HepG2 (cell line): ENCODE measurements at regions not wholly inside any gene's neighbourhood (a gene's known extent, or its start where the extent isn't known, plus 50 kb on each side); places are given as distances from the start of the nearest gene placed in this dataset.

Experiments
- ATAC-seq: fragments of 200-7000 bp; cut with Tn5 transposase; 3 replicates; pipeline ENCODE4 v1.9.1; 2020; ENCODE audit warnings: mild to moderate bottlenecking, moderate library complexity
- BruUV-seq: library from RNA; stranded (reverse); fragments of 400-500 nt; replicated peaks from 2 replicates; lab custom pipeline; 2021; lab: Mats Ljungman, UMichigan
- CTCF ChIA-PET: fragments of 300-600 bp; formaldehyde crosslinking; extraction: SDS; loops from one replicate; lab custom pipeline; 2021; ENCODE audit warnings: low total read pairs, inconsistent platforms, low intra/inter-chr PET ratio; lab: Yijun Ruan, JAX
- POLR2A ChIA-PET: fragments of 350-600 bp; sonication (Branson Sonifier 250); formaldehyde crosslinking; loops from one replicate; lab custom pipeline; 2020; ENCODE audit warnings: antibody characterized with exemption, inconsistent platforms; lab: Yijun Ruan, JAX
- DNase-seq: peaks from one replicate; pipeline ENCODE4 v3.0.0-alpha.2; 2015; ENCODE audit warnings: low spot score
- FAIRE-seq: peaks from 3 replicates; lab custom pipeline; 2011; peaks lifted over from hg19 to GRCh38; lab: Jason Lieb, UNC
- H2AFZ ChIP-seq: one replicate; pipeline ENCODE4 v1.6.1; 2011; ENCODE audit warnings: low read length, inconsistent platforms
- H3K27ac ChIP-seq: fragments of 300-600 bp; 3 replicates; pipeline ENCODE4 v1.8.0; 2011; ENCODE audit warnings: mixed run types, mild to moderate bottlenecking, mixed read lengths, low read length, inconsistent platforms; ENCODE audit not compliant: insufficient read depth; ENCODE audit errors: extremely low read length
- H3K27me3 ChIP-seq, 2 experiments: fragments of 200-600 bp in 1 of 2; 2 replicates in 1 of 2; 3 replicates in 1 of 2; pipeline versions ENCODE4 v1.6.0 to v1.8.0; 2011; ENCODE audit warnings: low read length in 2 of 2, mild to moderate bottlenecking in 2 of 2, moderate library complexity in 2 of 2, inconsistent platforms in 1 of 2; ENCODE audit not compliant: insufficient read depth in 2 of 2, control insufficient read depth in 1 of 2
- H3K36me3 ChIP-seq, 2 experiments: fragments of 200-600 bp in 1 of 2; replicated peaks in 1 of 2; 2 replicates in 1 of 2; 3 replicates in 1 of 2; pipeline versions ENCODE4 v1.5.1 to v1.8.0; 2011; ENCODE audit warnings: low read length in 2 of 2, inconsistent platforms in 1 of 2; ENCODE audit not compliant: insufficient read depth in 2 of 2, control insufficient read depth in 1 of 2
- H3K4me1 ChIP-seq: 2 replicates; pipeline ENCODE4 v1.5.1; 2012; ENCODE audit warnings: low read length, inconsistent platforms; ENCODE audit not compliant: insufficient read depth
- H3K4me2 ChIP-seq: 2 replicates; pipeline ENCODE4 v1.6.0; 2011; ENCODE audit warnings: low read depth, low read length, inconsistent platforms
- H3K4me3 ChIP-seq, 3 experiments: fragments of 200-600 bp in 1 of 3; sonication (generic), shearing (Covaris generic) in 1 of 3; replicated peaks in 1 of 3; 2 replicates each; pipeline ENCODE4 v1.5.1; 2011 to 2016; ENCODE audit warnings: low read length in 3 of 3, inconsistent platforms in 2 of 3, low read depth in 2 of 3, mild to moderate bottlenecking in 2 of 3, control low read depth in 1 of 3, mixed read lengths in 1 of 3; ENCODE audit not compliant: insufficient read depth in 1 of 3
- H3K79me2 ChIP-seq: one replicate; pipeline ENCODE4 v1.6.1; 2011; ENCODE audit warnings: low read length, inconsistent platforms; ENCODE audit not compliant: insufficient read depth
- H3K9ac ChIP-seq: 2 replicates; pipeline ENCODE4 v1.6.0; 2011; ENCODE audit warnings: mild to moderate bottlenecking, low read depth, low read length, inconsistent platforms; ENCODE audit not compliant: insufficient read depth
- H3K9me3 ChIP-seq: 2 replicates; pipeline ENCODE4 v1.5.1; 2012; ENCODE audit warnings: mild to moderate bottlenecking, low read length
- H4K20me1 ChIP-seq: 2 replicates; pipeline ENCODE4 v1.6.0; 2011; ENCODE audit warnings: inconsistent platforms, mild to moderate bottlenecking, low read length, moderate library complexity; ENCODE audit not compliant: insufficient read depth
- ATM ChIP-seq: fragments of 450-650 bp; IDR thresholded peaks from 2 replicates; pipeline ENCODE4 v1.7.1; 2017; ENCODE audit warnings: mild to moderate bottlenecking, borderline replicate concordance
- BCL3 ChIP-seq: sonication (generic); formaldehyde crosslinking; IDR thresholded peaks from 2 replicates; pipeline ENCODE4 v1.5.1; 2020; ENCODE audit warnings: mild to moderate bottlenecking, missing genetic modification reagents, moderate library complexity
- EZH2 ChIP-seq: conservative IDR thresholded peaks from 2 replicates; pipeline ENCODE4 v1.6.1; 2012; ENCODE audit warnings: mild to moderate bottlenecking, low read depth, low read length, moderate library complexity
- GTF3A ChIP-seq: sonication (generic); formaldehyde crosslinking; conservative IDR thresholded peaks from 2 replicates; pipeline ENCODE4 v1.4.0; 2020; ENCODE audit warnings: mild to moderate bottlenecking, missing genetic modification reagents
- KIAA2018 ChIP-seq: sonication (generic); formaldehyde crosslinking; IDR thresholded peaks from 2 replicates; pipeline ENCODE4 v1.5.0; 2020; ENCODE audit warnings: mild to moderate bottlenecking, missing genetic modification reagents, borderline replicate concordance
- MBD4 ChIP-seq: IDR thresholded peaks from 2 replicates; pipeline ENCODE4 v1.6.1; 2012; ENCODE audit warnings: low read length, inconsistent platforms, borderline replicate concordance
- SALL1 ChIP-seq: sonication (generic); formaldehyde crosslinking; IDR thresholded peaks from 2 replicates; pipeline ENCODE4 v1.8.0; 2022; ENCODE audit warnings: mild to moderate bottlenecking, missing genetic modification reagents
- SP4 ChIP-seq: sonication (generic); formaldehyde crosslinking; IDR thresholded peaks from 2 replicates; pipeline ENCODE4 v1.8.1; 2023; ENCODE audit warnings: mild to moderate bottlenecking, missing genetic modification reagents
- SRSF9 ChIP-seq: fragments of 200-400 bp; formaldehyde crosslinking; IDR thresholded peaks from 2 replicates; pipeline ENCODE4 v1.6.1; 2018; ENCODE audit warnings: borderline replicate concordance, mild to moderate bottlenecking, low read depth, low read length; ENCODE audit not compliant: insufficient read depth, poor library complexity, severe bottlenecking
- ZNF274 ChIP-seq: sonication (generic); formaldehyde crosslinking; IDR thresholded peaks from 2 replicates; pipeline ENCODE4 v1.5.1; 2020; ENCODE audit warnings: mild to moderate bottlenecking, missing genetic modification reagents
- ZNF557 ChIP-seq: sonication (generic); formaldehyde crosslinking; IDR thresholded peaks from 2 replicates; pipeline ENCODE4 v1.4.0; 2020; ENCODE audit warnings: missing genetic modification reagents
- WGBS: methylation state at CpG from one replicate; pipeline ENCODE4 v1.1.6; 2017; ENCODE audit warnings: low lambda C conversion rate; 5-methylcytosine and 5-hydroxymethylcytosine counted together
- in situ Hi-C: cut with HindIII; loops from 2 replicates; pipeline ENCODE4 v1.10.0; 2017; ENCODE audit warnings: low pct_unique_long_range_greater_than_20kb; ENCODE audit not compliant: extremely low pct_ligation_motif_present
- intact Hi-C: fragments of 100-400 bp; cut with micrococcal nuclease; formaldehyde crosslinking; loops from one replicate; pipeline ENCODE4 v1.10.0; 2022; ENCODE audit not compliant: unreplicated experiment

- TF ChIP-seq ZNF557 (no peak), SRSF9 (no peak)
Observed at GRCh38 chr7:94064541-94065191, 60.5 kb upstream of the BET1 start (continued).

- H3K4me1 ChIP-seq, result no peaks in the 10 kb centered on the region
Observed at GRCh38 chr7:94067047-94067446, 62.9 kb upstream of the BET1 start.

More at GRCh38 chr7:94067047-94067446, 62.9 kb upstream of the BET1 start:
- ChIA-PET POLR2A (no interaction called here), CTCF (no interaction called here)
- FAIRE-seq (no peak), ATAC-seq (no peak), DNase-seq (no peak)
- no TSS peak for BruUV-seq
- no peaks in the 10 kb centered on the region for H3K36me3 ChIP-seq
- H3K9ac ChIP-seq, result no peak overlapping the region
- no peak overlapping the region for H3K4me2 ChIP-seq
- H4K20me1 ChIP-seq, result no peaks in the 10 kb centered on the region
- intact Hi-C loops, result no loop called here
- H3K9me3 ChIP-seq, result no peaks in the 10 kb centered on the region
- TF ChIP-seq GTF3A (CRISPR knock-in tag), result no peak
- no peak for TF ChIP-seq ZNF274
- no peak for TF ChIP-seq EZH2
- TF ChIP-seq KIAA2018, result no peak
- no peak for TF ChIP-seq BCL3 (CRISPR knock-in tag)
- no peak for TF ChIP-seq MBD4
- TF ChIP-seq ATM, result no peak
- no peak for TF ChIP-seq SALL1 (CRISPR knock-in tag)
- no peak for TF ChIP-seq SP4 (CRISPR knock-in tag)
- no peaks in the 10 kb centered on the region for H3K27me3 ChIP-seq
- in situ Hi-C loops, result no loop called here
- no peak overlapping the region for H2AFZ ChIP-seq
- H3K79me2 ChIP-seq, result no peaks in the 10 kb centered on the region
- no peak overlapping the region for H3K27ac ChIP-seq
- no peak overlapping the region for H3K4me3 ChIP-seq
- 0% methylated on average over 1 of the region's 1 CpG for WGBS
